ENCODE measurements at regions not wholly inside any gene's neighbourhood (a gene's known extent, or its start where the extent isn't known, plus 50 kb on each side); places are given as distances from the start of the nearest gene placed in this dataset.

DNA sequence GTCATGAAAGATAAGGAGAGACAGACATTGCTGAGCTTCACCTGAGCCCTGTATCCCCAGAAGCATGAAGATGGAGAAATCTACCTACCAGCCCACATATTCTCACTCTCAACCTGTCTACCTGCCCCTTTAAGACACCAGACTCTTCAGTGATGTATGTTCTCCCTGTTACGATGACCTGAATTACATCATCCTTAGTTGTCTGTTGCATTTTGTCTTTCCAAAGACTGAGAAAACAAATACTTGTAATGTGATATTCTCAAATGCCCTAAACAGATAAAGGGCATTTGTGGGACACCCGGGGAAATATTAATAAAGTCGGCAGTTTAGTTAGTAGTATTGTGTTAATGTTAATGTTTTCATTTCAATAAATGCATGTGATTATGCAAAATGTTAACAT is 305.8 kb upstream of the IGFBP3 start:
- Histone ChIP-seq H3K27me3 (replicated peaks in 1 of 4; ENCODE audit: control extremely low read depth in 1 of 4, control insufficient read depth in 3 of 4, insufficient read depth in 4 of 4, low read length in 3 of 4) (no peaks in the 10 kb centered on the region), H4K20me1 (ENCODE audit: control insufficient read depth, insufficient read depth, low read length, poor library complexity, severe bottlenecking) (no peaks in the 10 kb centered on the region), H3K4me3 (ENCODE audit: control extremely low read depth in 1 of 5, extremely low read depth in 1 of 5, insufficient read depth in 1 of 5, low read depth in 2 of 5, low read length in 4 of 5) (no peak overlapping the region), H3K4me2 (replicated peaks; ENCODE audit: low read depth, low read length, poor library complexity, severe bottlenecking) (no peak overlapping the region), H3K27ac (ENCODE audit: low read length in 2 of 2) (no peak overlapping the region), H3K36me3 (replicated peaks in 1 of 2; ENCODE audit: control extremely low read depth in 1 of 2, control insufficient read depth in 1 of 2, extremely low read depth in 1 of 2, insufficient read depth in 2 of 2, low read length in 1 of 2) (no peaks in the 10 kb centered on the region), H3K9me3 (ENCODE audit: control extremely low read depth in 1 of 3, control insufficient read depth in 2 of 3, insufficient read depth in 1 of 3, low read length in 2 of 3) (peaks cover 0 to 13% (median 0%) of the 10 kb centered on the region in 3 donors), H2AFZ (ENCODE audit: insufficient read depth, low read depth, low read length, poor library complexity, severe bottlenecking) (no peak overlapping the region), H3K4me1 (ENCODE audit: control insufficient read depth in 2 of 2, insufficient read depth in 2 of 2, low read length in 2 of 2) (no peaks in the 10 kb centered on the region), H3K79me2 (ENCODE audit: control insufficient read depth, insufficient read depth, low read length) (no peaks in the 10 kb centered on the region), H3K9ac (ENCODE audit: low read length) (no peak overlapping the region)
- no peak for ATAC-seq (ENCODE audit: low read depth)
- TF ChIP-seq, protein P1, sequence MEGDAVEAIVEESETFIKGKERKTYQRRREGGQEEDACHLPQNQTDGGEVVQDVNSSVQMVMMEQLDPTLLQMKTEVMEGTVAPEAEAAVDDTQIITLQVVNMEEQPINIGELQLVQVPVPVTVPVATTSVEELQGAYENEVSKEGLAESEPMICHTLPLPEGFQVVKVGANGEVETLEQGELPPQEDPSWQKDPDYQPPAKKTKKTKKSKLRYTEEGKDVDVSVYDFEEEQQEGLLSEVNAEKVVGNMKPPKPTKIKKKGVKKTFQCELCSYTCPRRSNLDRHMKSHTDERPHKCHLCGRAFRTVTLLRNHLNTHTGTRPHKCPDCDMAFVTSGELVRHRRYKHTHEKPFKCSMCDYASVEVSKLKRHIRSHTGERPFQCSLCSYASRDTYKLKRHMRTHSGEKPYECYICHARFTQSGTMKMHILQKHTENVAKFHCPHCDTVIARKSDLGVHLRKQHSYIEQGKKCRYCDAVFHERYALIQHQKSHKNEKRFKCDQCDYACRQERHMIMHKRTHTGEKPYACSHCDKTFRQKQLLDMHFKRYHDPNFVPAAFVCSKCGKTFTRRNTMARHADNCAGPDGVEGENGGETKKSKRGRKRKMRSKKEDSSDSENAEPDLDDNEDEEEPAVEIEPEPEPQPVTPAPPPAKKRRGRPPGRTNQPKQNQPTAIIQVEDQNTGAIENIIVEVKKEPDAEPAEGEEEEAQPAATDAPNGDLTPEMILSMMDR (IDR thresholded peaks at IDR 0.05): no peak
- no peak for TF ChIP-seq EZH2 (IDR thresholded peaks at IDR 0.05; ENCODE audit: borderline replicate concordance, insufficient read depth, low read depth, low read length, poor library complexity, severe bottlenecking)
- ChIA-PET CTCF (no interaction called here), POLR2A (no interaction called here)
- Mint-ChIP-seq H3K9me3 (ENCODE audit: insufficient read depth) (no peaks in the 10 kb centered on the region), H3K27ac (no peak overlapping the region), H3K27me3 (no peaks in the 10 kb centered on the region), H3K4me1 (no peaks in the 10 kb centered on the region), H3K4me3 (no peak overlapping the region)
- WGBS (ENCODE audit: insufficient coverage): no CpG with 5 or more reads among the region's 3 CpGs
- intact Hi-C loops (cut with micrococcal nuclease): no loop called here
- DNase-seq: no peak

DNA sequence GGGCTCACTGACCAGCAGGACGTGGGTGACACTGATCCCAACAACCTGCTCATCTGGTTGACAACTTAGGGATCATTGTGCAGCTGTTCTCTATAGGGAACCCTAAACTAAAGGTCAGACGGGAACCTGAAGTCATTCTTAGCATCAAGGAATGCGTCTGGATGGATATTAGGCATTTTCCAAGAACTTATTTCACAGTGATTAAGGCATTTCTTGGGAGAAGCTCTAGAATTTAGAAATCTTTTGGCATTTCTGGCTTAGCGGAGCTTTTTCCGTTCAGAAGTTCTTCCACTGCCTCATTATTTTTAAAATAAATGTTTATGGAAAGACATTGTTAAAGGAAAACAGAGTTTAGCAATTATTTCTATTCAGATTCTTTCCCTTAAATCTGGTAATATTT is 303.3 kb upstream of the IGFBP3 start:
- no peaks in the 10 kb centered on the region for H3K9me3 Mint-ChIP-seq (ENCODE audit: insufficient read depth)

More for the DNA sequence above, 303.3 kb upstream of the IGFBP3 start:
- Mint-ChIP-seq H3K4me3 (no peak overlapping the region), H3K4me1 (no peaks in the 10 kb centered on the region), H3K27ac (no peak overlapping the region), H3K27me3 (no peaks in the 10 kb centered on the region)
- no peak overlapping the region for H3K27ac ChIP-seq (ENCODE audit: low read length in 2 of 2)
- CTCF ChIA-PET: no interaction called here
- no peak overlapping the region for H3K4me3 ChIP-seq (ENCODE audit: control extremely low read depth in 1 of 5, extremely low read depth in 1 of 5, insufficient read depth in 1 of 5, low read depth in 2 of 5, low read length in 4 of 5)
- WGBS (ENCODE audit: insufficient coverage): 50% methylated on average over 1 of the region's 5 CpGs
- intact Hi-C loops (cut with micrococcal nuclease): no loop called here
- H2AFZ ChIP-seq (ENCODE audit: insufficient read depth, low read depth, low read length, poor library complexity, severe bottlenecking): no peak overlapping the region
- DNase-seq (no peak), ATAC-seq (ENCODE audit: low read depth) (no peak)
- H3K9me3 ChIP-seq (ENCODE audit: control extremely low read depth in 1 of 3, control insufficient read depth in 2 of 3, insufficient read depth in 1 of 3, low read length in 2 of 3): peaks cover 0 to 13% (median 0%) of the 10 kb centered on the region in 3 donors
- H4K20me1 ChIP-seq (ENCODE audit: control insufficient read depth, insufficient read depth, low read length, poor library complexity, severe bottlenecking): no peaks in the 10 kb centered on the region
- no peak overlapping the region for H3K9ac ChIP-seq (ENCODE audit: low read length)
- H3K27me3 ChIP-seq (replicated peaks in 1 of 4; ENCODE audit: control extremely low read depth in 1 of 4, control insufficient read depth in 3 of 4, insufficient read depth in 4 of 4, low read length in 3 of 4): no peaks in the 10 kb centered on the region
- no peak overlapping the region for H3K4me2 ChIP-seq (replicated peaks; ENCODE audit: low read depth, low read length, poor library complexity, severe bottlenecking)
- no peaks in the 10 kb centered on the region for H3K36me3 ChIP-seq (replicated peaks in 1 of 2; ENCODE audit: control extremely low read depth in 1 of 2, control insufficient read depth in 1 of 2, extremely low read depth in 1 of 2, insufficient read depth in 2 of 2, low read length in 1 of 2)
- TF ChIP-seq, protein P1 (IDR thresholded peaks at IDR 0.05): no peak
- no peak for TF ChIP-seq EZH2 (IDR thresholded peaks at IDR 0.05; ENCODE audit: borderline replicate concordance, insufficient read depth, low read depth, low read length, poor library complexity, severe bottlenecking)
- POLR2A ChIA-PET: no interaction called here
- H3K79me2 ChIP-seq (ENCODE audit: control insufficient read depth, insufficient read depth, low read length): no peaks in the 10 kb centered on the region
- H3K4me1 ChIP-seq (ENCODE audit: control insufficient read depth in 2 of 2, insufficient read depth in 2 of 2, low read length in 2 of 2): no peaks in the 10 kb centered on the region
